ENCODE measurements at regions not wholly inside any gene's neighbourhood (a gene's known extent, or its start where the extent isn't known, plus 50 kb on each side); places are given as distances from the start of the nearest gene placed in this dataset.

DNA sequence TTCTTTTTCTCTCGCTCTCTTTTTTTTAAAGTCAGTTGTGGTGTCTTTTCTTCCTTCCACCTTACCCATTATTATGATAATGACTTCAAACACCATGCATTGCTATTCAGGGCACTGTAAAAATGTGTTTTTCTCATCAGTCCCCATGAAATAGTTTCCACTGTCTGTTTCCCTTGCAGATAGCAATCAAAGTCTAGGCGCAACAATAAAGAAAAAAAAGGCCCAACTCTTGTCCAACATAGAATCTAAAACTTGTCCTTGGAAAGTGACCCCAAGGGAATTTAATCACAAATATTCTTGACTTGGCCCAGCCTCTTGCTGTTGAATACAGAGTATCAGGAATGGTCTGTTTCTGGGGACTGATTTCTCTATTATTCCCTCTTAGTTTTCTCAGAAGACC, 382.5 kb downstream of the PLPP3 start:
- no peak overlapping the region for H3K4me2 ChIP-seq (ENCODE audit: control insufficient read depth, insufficient read depth)
- no TSS peak for BruUV-seq (replicated peaks)
- H2AFZ ChIP-seq (ENCODE audit: control insufficient read depth, low read depth, low read length), result no peak overlapping the region
- no peaks in the 10 kb centered on the region for H4K20me1 ChIP-seq (ENCODE audit: control insufficient read depth, insufficient read depth)
- DNase-seq (ENCODE audit: low read depth, low spot score) (no peak), ATAC-seq (no peak), FAIRE-seq (no peak)
- no peaks in the 10 kb centered on the region for H3K27me3 ChIP-seq (replicated peaks in 1 of 2; ENCODE audit: control insufficient read depth in 2 of 2, insufficient read depth in 2 of 2, low read length in 1 of 2)
- no peak overlapping the region for H3K9ac ChIP-seq (ENCODE audit: control insufficient read depth, insufficient read depth, low read length)
- ChIA-PET CTCF (interaction anchor here (0.5 kb wide), 1 partner anchor 1031 kb away, joined by 3 read pairs; no protein-coding TSS in a partner anchor), RAD21 (ENCODE audit: unreplicated experiment) (no interaction called here), POLR2A (no interaction called here), SMC1A (ENCODE audit: uncharacterized antibody, unreplicated experiment) (interaction anchor here (1.5 kb wide), 1 partner anchor 50 kb away, joined by 4 read pairs; no protein-coding TSS in a partner anchor)
- H3K79me2 ChIP-seq (ENCODE audit: control insufficient read depth, insufficient read depth, low read length), result no peaks in the 10 kb centered on the region
- in situ Hi-C loops (cut with MboI), result no loop called here
- H3K4me3 ChIP-seq, result no peak overlapping the region
- WGBS (ENCODE audit: insufficient coverage, insufficient replicate concordance, low lambda C conversion rate, missing lambda C conversion rate), result 13% methylated on average over 2 of the region's 2 CpGs
- H3K27ac ChIP-seq (ENCODE audit: control insufficient read depth, insufficient read depth), result no peak overlapping the region
- H3K9me3 ChIP-seq (replicated peaks; ENCODE audit: control insufficient read depth, insufficient read depth, low read length), result no peaks in the 10 kb centered on the region
- H3K4me1 ChIP-seq (ENCODE audit: control insufficient read depth, insufficient read depth, low read length), result no peaks in the 10 kb centered on the region
- no peaks in the 10 kb centered on the region for H3K36me3 ChIP-seq (ENCODE audit: control insufficient read depth in 2 of 2, insufficient read depth in 2 of 2, low read length in 1 of 2)
- TF ChIP-seq, protein P1, sequence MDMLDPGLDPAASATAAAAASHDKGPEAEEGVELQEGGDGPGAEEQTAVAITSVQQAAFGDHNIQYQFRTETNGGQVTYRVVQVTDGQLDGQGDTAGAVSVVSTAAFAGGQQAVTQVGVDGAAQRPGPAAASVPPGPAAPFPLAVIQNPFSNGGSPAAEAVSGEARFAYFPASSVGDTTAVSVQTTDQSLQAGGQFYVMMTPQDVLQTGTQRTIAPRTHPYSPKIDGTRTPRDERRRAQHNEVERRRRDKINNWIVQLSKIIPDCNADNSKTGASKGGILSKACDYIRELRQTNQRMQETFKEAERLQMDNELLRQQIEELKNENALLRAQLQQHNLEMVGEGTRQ (IDR thresholded peaks at IDR 0.05; ENCODE audit: borderline replicate concordance, low read depth, low read length), result no peak
- no peak for TF ChIP-seq SIN3A (IDR thresholded peaks at IDR 0.05; ENCODE audit: low read depth, low read length)
- TF ChIP-seq EZH2 (IDR thresholded peaks at IDR 0.05; ENCODE audit: borderline replicate concordance, control insufficient read depth, low read depth, low read length), result no peak
- intact Hi-C loops (cut with micrococcal nuclease; ENCODE audit: unreplicated experiment), result no loop called here

DNA sequence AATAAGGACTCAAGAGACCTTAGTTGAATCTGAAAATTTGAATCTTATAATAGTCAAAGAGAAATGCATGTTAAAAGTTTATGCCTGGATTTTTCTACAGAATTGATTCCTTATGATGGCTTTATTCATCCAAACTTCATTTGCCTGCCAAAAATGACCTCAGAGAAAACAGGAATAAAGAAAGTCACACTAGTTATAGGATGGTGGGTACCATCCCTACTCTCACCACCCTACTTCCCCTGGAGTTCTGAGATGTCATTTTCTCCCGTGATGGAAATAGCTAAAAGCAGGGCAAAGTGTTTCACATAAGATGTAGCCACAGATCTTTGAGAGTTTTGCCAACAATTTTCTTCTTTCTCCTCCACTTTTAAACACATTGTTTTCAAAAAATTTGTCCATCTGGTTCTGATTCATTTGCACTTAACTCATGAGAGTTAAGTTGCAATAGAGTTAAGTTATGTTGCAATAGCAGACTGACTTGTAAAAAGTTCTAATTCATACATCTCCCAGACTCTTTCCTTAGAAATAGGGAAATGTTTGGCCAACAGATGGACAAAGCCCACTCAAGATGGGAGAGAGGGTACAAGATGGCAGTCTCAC, 384.6 kb downstream of the PLPP3 start:
- Histone ChIP-seq H3K36me3 (ENCODE audit: control insufficient read depth in 2 of 2, insufficient read depth in 2 of 2, low read length in 1 of 2) (no peaks in the 10 kb centered on the region), H3K4me3 (no peak overlapping the region), H3K9ac (ENCODE audit: control insufficient read depth, insufficient read depth, low read length) (no peak overlapping the region), H4K20me1 (ENCODE audit: control insufficient read depth, insufficient read depth) (no peaks in the 10 kb centered on the region), H3K79me2 (ENCODE audit: control insufficient read depth, insufficient read depth, low read length) (no peaks in the 10 kb centered on the region), H3K27me3 (replicated peaks in 1 of 2; ENCODE audit: control insufficient read depth in 2 of 2, insufficient read depth in 2 of 2, low read length in 1 of 2) (no peaks in the 10 kb centered on the region), H3K9me3 (replicated peaks; ENCODE audit: control insufficient read depth, insufficient read depth, low read length) (no peaks in the 10 kb centered on the region), H3K27ac (ENCODE audit: control insufficient read depth, insufficient read depth) (no peak overlapping the region), H3K4me2 (ENCODE audit: control insufficient read depth, insufficient read depth) (no peak overlapping the region), H2AFZ (ENCODE audit: control insufficient read depth, low read depth, low read length) (no peak overlapping the region), H3K4me1 (ENCODE audit: control insufficient read depth, insufficient read depth, low read length) (no peaks in the 10 kb centered on the region)
- ChIA-PET CTCF (no interaction called here), RAD21 (ENCODE audit: unreplicated experiment) (interaction anchor here (1.1 kb wide), 1 partner anchor 390 kb away, joined by 4 read pairs; no protein-coding TSS in a partner anchor), POLR2A (interaction anchor here (0.5 kb wide), 1 partner anchor 93 kb away, joined by 3 read pairs; no protein-coding TSS in a partner anchor), SMC1A (ENCODE audit: uncharacterized antibody, unreplicated experiment) (interaction anchor here (1.6 kb wide), 1 partner anchor 14 kb away, joined by 5 read pairs; no protein-coding TSS in a partner anchor)
- no peak for FAIRE-seq
- DNase-seq (ENCODE audit: low read depth, low spot score), result no peak
- 0% methylated on average over 1 of the region's 1 CpG for WGBS (ENCODE audit: insufficient coverage, insufficient replicate concordance, low lambda C conversion rate, missing lambda C conversion rate)
- in situ Hi-C loops (cut with MboI), result no loop called here
- no TSS peak for BruUV-seq (replicated peaks)
- no peak for ATAC-seq
- intact Hi-C loops (cut with micrococcal nuclease; ENCODE audit: unreplicated experiment), result no loop called here
- TF ChIP-seq, protein P1 (IDR thresholded peaks at IDR 0.05; ENCODE audit: borderline replicate concordance, low read depth, low read length), result no peak
- TF ChIP-seq, protein P2, sequence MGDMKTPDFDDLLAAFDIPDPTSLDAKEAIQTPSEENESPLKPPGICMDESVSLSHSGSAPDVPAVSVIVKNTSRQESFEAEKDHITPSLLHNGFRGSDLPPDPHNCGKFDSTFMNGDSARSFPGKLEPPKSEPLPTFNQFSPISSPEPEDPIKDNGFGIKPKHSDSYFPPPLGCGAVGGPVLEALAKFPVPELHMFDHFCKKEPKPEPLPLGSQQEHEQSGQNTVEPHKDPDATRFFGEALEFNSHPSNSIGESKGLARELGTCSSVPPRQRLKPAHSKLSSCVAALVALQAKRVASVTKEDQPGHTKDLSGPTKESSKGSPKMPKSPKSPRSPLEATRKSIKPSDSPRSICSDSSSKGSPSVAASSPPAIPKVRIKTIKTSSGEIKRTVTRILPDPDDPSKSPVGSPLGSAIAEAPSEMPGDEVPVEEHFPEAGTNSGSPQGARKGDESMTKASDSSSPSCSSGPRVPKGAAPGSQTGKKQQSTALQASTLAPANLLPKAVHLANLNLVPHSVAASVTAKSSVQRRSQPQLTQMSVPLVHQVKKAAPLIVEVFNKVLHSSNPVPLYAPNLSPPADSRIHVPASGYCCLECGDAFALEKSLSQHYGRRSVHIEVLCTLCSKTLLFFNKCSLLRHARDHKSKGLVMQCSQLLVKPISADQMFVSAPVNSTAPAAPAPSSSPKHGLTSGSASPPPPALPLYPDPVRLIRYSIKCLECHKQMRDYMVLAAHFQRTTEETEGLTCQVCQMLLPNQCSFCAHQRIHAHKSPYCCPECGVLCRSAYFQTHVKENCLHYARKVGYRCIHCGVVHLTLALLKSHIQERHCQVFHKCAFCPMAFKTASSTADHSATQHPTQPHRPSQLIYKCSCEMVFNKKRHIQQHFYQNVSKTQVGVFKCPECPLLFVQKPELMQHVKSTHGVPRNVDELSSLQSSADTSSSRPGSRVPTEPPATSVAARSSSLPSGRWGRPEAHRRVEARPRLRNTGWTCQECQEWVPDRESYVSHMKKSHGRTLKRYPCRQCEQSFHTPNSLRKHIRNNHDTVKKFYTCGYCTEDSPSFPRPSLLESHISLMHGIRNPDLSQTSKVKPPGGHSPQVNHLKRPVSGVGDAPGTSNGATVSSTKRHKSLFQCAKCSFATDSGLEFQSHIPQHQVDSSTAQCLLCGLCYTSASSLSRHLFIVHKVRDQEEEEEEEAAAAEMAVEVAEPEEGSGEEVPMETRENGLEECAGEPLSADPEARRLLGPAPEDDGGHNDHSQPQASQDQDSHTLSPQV (IDR thresholded peaks at IDR 0.05), result no peak
- TF ChIP-seq STAT1 (conservative IDR thresholded peaks at IDR 0.05), result no peak
- TF ChIP-seq EP300 (IDR thresholded peaks at IDR 0.05; ENCODE audit: borderline replicate concordance in 1 of 2, control insufficient read depth in 1 of 2, low read depth in 2 of 2, low read length in 2 of 2), result no peak
- TF ChIP-seq LARP7 (IDR thresholded peaks at IDR 0.05), result no peak
- TF ChIP-seq NRF1 (conservative IDR thresholded peaks at IDR 0.05; ENCODE audit: low read depth, low read length), result no peak
